HCT116 (cell line): ENCODE measurements at regions not wholly inside any gene's neighbourhood (a gene's known extent, or its start where the extent isn't known, plus 50 kb on each side); places are given as distances from the start of the nearest gene placed in this dataset.

Experiments
- ATAC-seq: fragments of 200-7000 bp; cut with Tn5 transposase; 2 replicates; pipeline ENCODE4 v1.9.1; 2020; ENCODE audit warnings: mild to moderate bottlenecking, moderate library complexity
- BruUV-seq: library from RNA; stranded (reverse); fragments of 400-500 nt; replicated peaks from 2 replicates; lab custom pipeline; 2021; lab: Mats Ljungman, UMichigan
- CTCF ChIA-PET: fragments of 300-600 bp; sonication (Branson Sonifier 250); formaldehyde crosslinking; loops from one replicate; lab custom pipeline; 2021; ENCODE audit warnings: antibody characterized with exemption; lab: Charles Lee
- POLR2A ChIA-PET: fragments of 300-600, 350-600 bp; sonication (Branson Sonifier 250); formaldehyde crosslinking; loops from one replicate; lab custom pipeline; 2021; ENCODE audit warnings: antibody characterized with exemption; lab: Charles Lee
- RAD21 ChIA-PET, 2 experiments: fragments of 300-600 bp; sonication (Branson Sonifier 250); formaldehyde crosslinking; loops; one replicate each; lab custom pipeline; 2023; ENCODE audit warnings: low total read pairs in 2 of 2; ENCODE audit not compliant: uncharacterized antibody in 2 of 2, unreplicated experiment in 2 of 2, low non-redundant PET in 1 of 2; lab: Charles Lee
- DNase-seq: peaks from one replicate; pipeline ENCODE4 v3.0.0-alpha.2; 2010; ENCODE audit warnings: low read depth, low spot score
- H2AFZ ChIP-seq: fragments of 200-600 bp; shearing (Covaris generic), sonication (generic); 2 replicates; pipeline ENCODE4 v1.6.1; 2017; ENCODE audit warnings: low read depth, mixed run types, mixed read lengths, antibody characterized with exemption, low read length; ENCODE audit not compliant: poor library complexity, severe bottlenecking
- H3K27ac ChIP-seq: 2 replicates; pipeline ENCODE4 v1.5.1; 2012; ENCODE audit warnings: low read depth, low read length
- H3K27me3 ChIP-seq: fragments of 200-600 bp; sonication (generic); 2 replicates; pipeline ENCODE4 v1.6.1; 2016; ENCODE audit warnings: mixed run types, low read length, mixed read lengths; ENCODE audit not compliant: insufficient read depth
- H3K36me3 ChIP-seq, 2 experiments: fragments of 200-500 bp in 1 of 2; fragments of 200-600 bp in 1 of 2; sonication (Bioruptor generic) in 1 of 2; sonication (generic) in 1 of 2; 2 replicates each; pipeline versions ENCODE4 v1.5.1 to v1.6.1; 2014 to 2016; ENCODE audit warnings: low read length in 2 of 2, inconsistent platforms in 1 of 2, mixed read lengths in 1 of 2, mixed run types in 1 of 2; ENCODE audit not compliant: insufficient read depth in 2 of 2, control insufficient read depth in 1 of 2
- H3K4me1 ChIP-seq, 2 experiments: fragments of 200-600 bp in 1 of 2; sonication (generic) in 1 of 2; 2 replicates each; pipeline versions ENCODE4 v1.5.1 to v1.6.1; 2012 to 2017; ENCODE audit warnings: low read length in 2 of 2, inconsistent platforms in 1 of 2, mild to moderate bottlenecking in 1 of 2, mixed read lengths in 1 of 2, mixed run types in 1 of 2, moderate library complexity in 1 of 2; ENCODE audit not compliant: insufficient read depth in 2 of 2, control insufficient read depth in 1 of 2
- H3K4me2 ChIP-seq: fragments of 200-600 bp; sonication (generic); 2 replicates; pipeline ENCODE4 v1.6.1; 2017; ENCODE audit warnings: mixed run types, low read length, mixed read lengths
- H3K4me3 ChIP-seq, 2 experiments: fragments of 200-600 bp in 1 of 2; sonication (generic) in 1 of 2; replicated peaks in 1 of 2; 2 replicates each; pipeline ENCODE4 v1.5.1; 2011 to 2016; ENCODE audit warnings: low read length in 2 of 2, control low read depth in 1 of 2, low read depth in 1 of 2, mild to moderate bottlenecking in 1 of 2, mixed read lengths in 1 of 2, mixed run types in 1 of 2
- H3K79me2 ChIP-seq: fragments of 200-600 bp; sonication (generic); 2 replicates; pipeline ENCODE4 v1.6.1; 2017; ENCODE audit warnings: mild to moderate bottlenecking, mixed run types, low read length, moderate library complexity, mixed read lengths; ENCODE audit not compliant: insufficient read depth
- H3K9ac ChIP-seq: fragments of 200-600 bp; sonication (generic); 2 replicates; pipeline ENCODE4 v1.6.1; 2016; ENCODE audit warnings: low read length, mixed read lengths
- H3K9me2 ChIP-seq: fragments of 200-600 bp; sonication (generic), shearing (Covaris generic); 2 replicates; pipeline ENCODE4 v1.6.1; 2017; ENCODE audit warnings: mixed run types, mild to moderate bottlenecking, moderate library complexity; ENCODE audit not compliant: insufficient read depth
- H3K9me3 ChIP-seq, 2 experiments: fragments of 200-500 bp in 1 of 2; fragments of 200-600 bp in 1 of 2; sonication (Bioruptor generic) in 1 of 2; sonication (generic) in 1 of 2; 2 replicates each; pipeline ENCODE4 v1.6.1; 2014 to 2017; ENCODE audit warnings: low read length in 2 of 2, mixed read lengths in 2 of 2, inconsistent platforms in 1 of 2, low read depth in 1 of 2, mild to moderate bottlenecking in 1 of 2, mixed run types in 1 of 2, moderate library complexity in 1 of 2; ENCODE audit not compliant: control insufficient read depth in 1 of 2, insufficient read depth in 1 of 2
- H4K20me1 ChIP-seq: fragments of 200-600 bp; sonication (generic), shearing (Covaris generic); 2 replicates; pipeline ENCODE4 v1.6.1; 2017; ENCODE audit warnings: mixed run types, mild to moderate bottlenecking, moderate library complexity; ENCODE audit not compliant: insufficient read depth
- CBX3 ChIP-seq: IDR thresholded peaks from 2 replicates; pipeline ENCODE4 v1.6.1; 2012; ENCODE audit warnings: low read depth
- CEBPB ChIP-seq: IDR thresholded peaks from 2 replicates; pipeline ENCODE4 v1.6.1; 2012; ENCODE audit warnings: low read depth
- CTCF ChIP-seq, 3 experiments: fragments of 200-600 bp in 1 of 3; sonication (generic) in 1 of 3; IDR thresholded peaks in 2 of 3; conservative IDR thresholded peaks in 1 of 3; 2 replicates each; pipeline ENCODE4 v1.5.1; 2012 to 2017; ENCODE audit warnings: low read depth in 2 of 3, low read length in 2 of 3, antibody characterized with exemption in 1 of 3, borderline replicate concordance in 1 of 3, control low read depth in 1 of 3, mild to moderate bottlenecking in 1 of 3, mixed read lengths in 1 of 3, mixed run types in 1 of 3, moderate library complexity in 1 of 3; ENCODE audit not compliant: insufficient read depth in 1 of 3
- EGR1 ChIP-seq: IDR thresholded peaks from 2 replicates; pipeline ENCODE4 v1.6.1; 2012; ENCODE audit warnings: low read depth
- ELF1 ChIP-seq: IDR thresholded peaks from 2 replicates; pipeline ENCODE4 v1.6.1; 2012; ENCODE audit warnings: low read depth, borderline replicate concordance
- EZH2 ChIP-seq: fragments of 200-600 bp; sonication (generic); IDR thresholded peaks from 2 replicates; pipeline ENCODE4 v1.6.1; 2017; ENCODE audit warnings: antibody characterized with exemption, mixed run types
- FOSL1 ChIP-seq: IDR thresholded peaks from 2 replicates; pipeline ENCODE4 v1.6.1; 2012; ENCODE audit warnings: low read depth
- POLR2A ChIP-seq: IDR thresholded peaks from 2 replicates; pipeline ENCODE4 v1.7.0; 2011; ENCODE audit warnings: borderline replicate concordance; ENCODE audit not compliant: insufficient read depth, insufficient read length; ENCODE audit errors: extremely low read depth
- POLR2AphosphoS5 ChIP-seq: IDR thresholded peaks from 2 replicates; pipeline ENCODE4 v1.6.1; 2011; ENCODE audit warnings: mild to moderate bottlenecking, low read depth, low read length, moderate library complexity
- REST ChIP-seq: IDR thresholded peaks from 2 replicates; pipeline ENCODE4 v1.6.1; 2012; ENCODE audit warnings: low read depth
- SIN3A ChIP-seq: IDR thresholded peaks from 2 replicates; pipeline ENCODE4 v1.6.1; 2012; ENCODE audit warnings: low read depth
- SP1 ChIP-seq: IDR thresholded peaks from 2 replicates; pipeline ENCODE4 v1.6.1; 2012; ENCODE audit warnings: low read depth
- TCF7L2 ChIP-seq: IDR thresholded peaks from 2 replicates; pipeline ENCODE4 v1.7.0; 2011; ENCODE audit warnings: borderline replicate concordance, inconsistent platforms; ENCODE audit not compliant: insufficient read depth, insufficient read length; ENCODE audit errors: extremely low read depth
- ZFX ChIP-seq: fragments of 450-650 bp; IDR thresholded peaks from 2 replicates; pipeline ENCODE4 v1.6.1; 2017
- ZNF274 ChIP-seq: fragments of 200-500 bp; sonication (Bioruptor generic); IDR thresholded peaks from 2 replicates; pipeline ENCODE4 v1.6.1; 2014; ENCODE audit warnings: mild to moderate bottlenecking, low read depth, low read length, inconsistent platforms
- intact Hi-C: fragments of 100-400 bp; cut with micrococcal nuclease; formaldehyde crosslinking; loops from 2 replicates; pipeline ENCODE4 v1.10.0; 2022
- TF ChIP-seq, protein P1 (sequence below): IDR thresholded peaks from 2 replicates; pipeline ENCODE4 v1.6.1; 2012
- TF ChIP-seq, protein P2 (sequence below): IDR thresholded peaks from 2 replicates; pipeline ENCODE4 v1.6.1; 2012
- TF ChIP-seq, protein P3 (sequence below): IDR thresholded peaks from 2 replicates; pipeline ENCODE4 v1.6.1; 2011; ENCODE audit warnings: mild to moderate bottlenecking, low read length, moderate library complexity; ENCODE audit not compliant: insufficient replicate concordance; ENCODE audit errors: extremely low read depth

DNA sequence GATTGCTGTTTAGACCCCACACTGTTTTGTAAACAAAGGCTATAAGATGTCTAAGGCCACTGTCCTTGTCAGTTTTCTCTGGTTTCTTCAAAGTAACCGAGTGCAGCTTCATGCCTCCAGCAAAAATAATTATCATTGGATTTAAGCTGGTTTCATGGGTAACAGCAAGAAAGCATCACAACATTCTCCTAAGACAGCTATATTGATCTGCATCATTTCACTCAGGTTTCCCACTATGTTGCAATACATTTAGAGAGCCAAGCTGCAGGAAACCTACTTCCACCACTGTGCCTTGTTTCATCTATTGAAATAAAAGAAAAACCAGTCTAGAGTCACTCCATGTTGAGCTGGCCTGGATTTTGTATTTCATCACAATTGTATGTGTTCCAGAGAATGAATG lies 351.4 kb downstream of the OXSM start:
- no peak for TF ChIP-seq EZH2
- TF ChIP-seq SP1, result no peak
- TF ChIP-seq POLR2AphosphoS5, result no peak
- no peak for TF ChIP-seq FOSL1
- TF ChIP-seq TCF7L2, result no peak
- TF ChIP-seq, protein P1, sequence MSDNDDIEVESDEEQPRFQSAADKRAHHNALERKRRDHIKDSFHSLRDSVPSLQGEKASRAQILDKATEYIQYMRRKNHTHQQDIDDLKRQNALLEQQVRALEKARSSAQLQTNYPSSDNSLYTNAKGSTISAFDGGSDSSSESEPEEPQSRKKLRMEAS, result no peak
- TF ChIP-seq SIN3A, result no peak
- TF ChIP-seq ELF1, result no peak
- TF ChIP-seq EGR1, result no peak
- TF ChIP-seq, protein P2, sequence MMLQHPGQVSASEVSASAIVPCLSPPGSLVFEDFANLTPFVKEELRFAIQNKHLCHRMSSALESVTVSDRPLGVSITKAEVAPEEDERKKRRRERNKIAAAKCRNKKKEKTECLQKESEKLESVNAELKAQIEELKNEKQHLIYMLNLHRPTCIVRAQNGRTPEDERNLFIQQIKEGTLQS, result no peak
- no peak for TF ChIP-seq POLR2A
- TF ChIP-seq CEBPB, result no peak
- TF ChIP-seq ZFX, result no peak
- TF ChIP-seq, protein P3, sequence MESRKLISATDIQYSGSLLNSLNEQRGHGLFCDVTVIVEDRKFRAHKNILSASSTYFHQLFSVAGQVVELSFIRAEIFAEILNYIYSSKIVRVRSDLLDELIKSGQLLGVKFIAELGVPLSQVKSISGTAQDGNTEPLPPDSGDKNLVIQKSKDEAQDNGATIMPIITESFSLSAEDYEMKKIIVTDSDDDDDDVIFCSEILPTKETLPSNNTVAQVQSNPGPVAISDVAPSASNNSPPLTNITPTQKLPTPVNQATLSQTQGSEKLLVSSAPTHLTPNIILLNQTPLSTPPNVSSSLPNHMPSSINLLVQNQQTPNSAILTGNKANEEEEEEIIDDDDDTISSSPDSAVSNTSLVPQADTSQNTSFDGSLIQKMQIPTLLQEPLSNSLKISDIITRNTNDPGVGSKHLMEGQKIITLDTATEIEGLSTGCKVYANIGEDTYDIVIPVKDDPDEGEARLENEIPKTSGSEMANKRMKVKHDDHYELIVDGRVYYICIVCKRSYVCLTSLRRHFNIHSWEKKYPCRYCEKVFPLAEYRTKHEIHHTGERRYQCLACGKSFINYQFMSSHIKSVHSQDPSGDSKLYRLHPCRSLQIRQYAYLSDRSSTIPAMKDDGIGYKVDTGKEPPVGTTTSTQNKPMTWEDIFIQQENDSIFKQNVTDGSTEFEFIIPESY, result no peak
- no peak for TF ChIP-seq ZNF274
- TF ChIP-seq CTCF (IDR thresholded peaks at IDR 0.05 in 2 of 3, conservative IDR thresholded peaks at IDR 0.05 in 1 of 3; ENCODE audit: borderline replicate concordance in 1 of 3, insufficient read depth in 1 of 3, low read depth in 2 of 3, low read length in 2 of 3), result no peak
- no peak for TF ChIP-seq CBX3
- no peak for TF ChIP-seq REST
- RAD21 ChIA-PET, result no interaction called here

More for the DNA sequence above, 351.4 kb downstream of the OXSM start:
- CTCF ChIA-PET, result no interaction called here
- H3K9me3 ChIP-seq, result 0 out of 4 replicates have a peak, but pooled peaks cover 4 to 5% of the 10 kb centered on the region in 2 experiments
- no peak overlapping the region for H3K9ac ChIP-seq
- H4K20me1 ChIP-seq, result no peaks in the 10 kb centered on the region
- no peak overlapping the region for H3K4me3 ChIP-seq
- POLR2A ChIA-PET, result no interaction called here
- H2AFZ ChIP-seq, result no peak overlapping the region
- H3K9me2 ChIP-seq, result no peaks in the 10 kb centered on the region
- H3K4me1 ChIP-seq, result no peaks in the 10 kb centered on the region
- H3K79me2 ChIP-seq, result no peaks in the 10 kb centered on the region
- no peaks in the 10 kb centered on the region for H3K36me3 ChIP-seq
- H3K4me2 ChIP-seq, result no peak overlapping the region
- no peak overlapping the region for H3K27ac ChIP-seq
- DNase-seq (no peak), ATAC-seq (no peak)
- H3K27me3 ChIP-seq, result no peaks in the 10 kb centered on the region
- no TSS peak for BruUV-seq
- intact Hi-C loops, result no loop called here
